Glomerular visceral epithelial cell (primary cell): ENCODE measurements at regions not wholly inside any gene's neighbourhood (a gene's known extent, or its start where the extent isn't known, plus 50 kb on each side); places are given as distances from the start of the nearest gene placed in this dataset.

Experiments used
- DNase-seq: peaks from one replicate; pipeline ENCODE4 v3.0.0-alpha.2; 2016; ENCODE audit errors: extremely low spot score

DNA sequence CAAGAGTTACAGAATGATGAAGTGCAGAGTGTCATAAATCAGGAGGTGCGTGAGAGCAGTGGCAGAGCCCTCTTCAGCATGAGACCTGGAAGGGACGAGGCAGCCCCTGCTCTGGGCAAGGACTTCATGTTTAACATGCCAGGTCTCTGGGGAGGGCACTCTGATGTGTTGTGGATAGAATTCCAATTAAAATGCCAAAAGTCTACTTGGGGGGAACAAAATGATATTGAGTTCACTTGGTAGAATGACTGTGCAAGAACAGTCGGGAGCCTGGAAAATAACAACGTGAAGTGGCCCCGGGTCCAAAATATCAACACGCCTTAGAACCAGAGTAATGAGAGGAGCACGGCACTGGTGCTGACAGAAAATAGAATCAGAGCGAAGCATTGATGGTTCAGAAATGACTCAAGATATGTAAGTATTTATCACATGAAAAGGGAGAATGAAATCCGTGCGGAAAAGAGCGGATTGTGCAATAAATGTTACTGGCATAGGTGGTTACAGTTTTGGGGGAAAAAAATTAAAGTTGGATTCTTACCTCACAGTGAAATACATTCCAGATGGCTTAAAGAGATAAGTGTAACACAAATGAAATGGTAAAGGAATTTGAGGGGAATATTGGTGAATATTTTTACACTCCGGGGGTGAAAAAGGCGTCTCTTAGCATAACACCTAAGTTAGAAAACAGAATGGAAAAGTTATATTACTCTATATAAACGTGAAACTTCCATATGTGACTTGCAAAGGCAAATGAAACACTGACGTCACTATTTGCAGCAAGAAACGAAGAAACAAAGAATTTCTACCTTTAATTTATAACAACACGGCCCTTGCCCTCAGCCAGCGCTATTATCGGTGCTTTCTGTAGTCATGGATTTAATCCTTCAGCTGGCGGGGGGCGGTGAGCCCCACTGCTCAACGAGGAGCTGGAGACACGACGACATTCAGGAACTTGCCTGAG is 159.4 kb upstream of the TWIST2 start:
- DNase-seq, result no peak

DNA sequence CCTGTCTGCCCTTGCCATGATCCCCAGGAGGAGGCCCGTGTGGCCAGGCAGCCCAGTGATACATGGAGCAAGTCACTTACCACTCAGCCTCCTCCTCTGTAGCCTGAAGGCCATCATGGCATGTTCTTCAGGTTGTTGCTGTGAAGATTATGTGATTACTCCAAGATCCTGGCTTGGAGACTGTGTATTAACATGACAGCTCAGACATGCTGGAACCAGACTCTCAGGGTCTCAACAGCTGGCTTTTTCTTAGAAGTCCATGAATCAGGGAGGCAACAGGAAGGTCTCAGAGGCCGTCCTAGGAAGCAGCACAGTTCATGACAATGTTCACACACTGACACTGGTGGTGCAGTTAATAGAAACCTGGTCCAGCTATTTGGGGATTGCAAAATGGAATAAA is 158.6 kb upstream of the TWIST2 start:
- DNase-seq, result no peak

DNA sequence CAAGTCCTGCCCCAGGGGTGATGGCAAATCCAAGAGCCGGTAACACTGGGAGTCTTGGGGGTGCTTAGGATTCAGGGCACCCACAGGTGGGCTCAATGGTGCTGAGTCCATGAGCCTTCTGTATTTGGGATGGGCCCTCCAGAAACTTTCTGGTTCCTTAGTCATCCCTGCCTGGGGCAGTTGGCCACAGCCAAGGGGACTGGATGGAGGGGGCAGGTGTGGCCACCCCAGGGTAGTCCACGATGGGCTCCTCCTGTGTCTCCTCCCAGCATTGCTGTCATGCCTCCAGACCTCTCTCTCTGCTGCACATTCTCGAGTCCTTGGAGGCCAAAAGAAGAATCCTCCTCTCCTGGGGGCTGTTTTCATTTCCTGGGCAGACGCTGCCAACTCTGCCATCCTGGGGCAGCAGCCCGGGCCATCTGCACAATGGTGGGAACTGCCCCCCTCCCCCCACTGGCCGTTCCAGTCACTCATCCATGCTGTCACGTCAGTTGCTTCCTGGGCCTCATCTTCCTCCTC is 158.0 kb upstream of the TWIST2 start:
- no peak for DNase-seq

DNA sequence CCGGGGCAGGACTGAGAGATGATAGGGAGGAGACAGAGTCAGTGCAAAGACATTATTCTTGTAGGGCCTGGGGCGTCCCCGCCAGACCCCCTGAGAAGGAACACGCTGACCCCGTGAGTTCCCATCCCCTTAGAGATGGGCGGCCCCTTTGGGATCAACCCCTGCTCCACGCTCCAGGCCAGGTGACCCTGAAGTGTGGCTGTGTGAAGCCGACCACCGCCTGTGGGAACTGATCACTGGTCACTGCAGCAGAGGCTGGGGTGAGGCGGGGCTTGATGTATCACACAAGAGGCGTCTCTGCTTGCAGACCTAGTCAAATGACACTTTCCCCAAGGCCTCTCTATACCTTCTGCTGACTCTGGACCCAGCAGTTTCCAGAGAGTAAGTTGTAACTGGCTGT is 157.4 kb upstream of the TWIST2 start:
- no peak for DNase-seq

DNA sequence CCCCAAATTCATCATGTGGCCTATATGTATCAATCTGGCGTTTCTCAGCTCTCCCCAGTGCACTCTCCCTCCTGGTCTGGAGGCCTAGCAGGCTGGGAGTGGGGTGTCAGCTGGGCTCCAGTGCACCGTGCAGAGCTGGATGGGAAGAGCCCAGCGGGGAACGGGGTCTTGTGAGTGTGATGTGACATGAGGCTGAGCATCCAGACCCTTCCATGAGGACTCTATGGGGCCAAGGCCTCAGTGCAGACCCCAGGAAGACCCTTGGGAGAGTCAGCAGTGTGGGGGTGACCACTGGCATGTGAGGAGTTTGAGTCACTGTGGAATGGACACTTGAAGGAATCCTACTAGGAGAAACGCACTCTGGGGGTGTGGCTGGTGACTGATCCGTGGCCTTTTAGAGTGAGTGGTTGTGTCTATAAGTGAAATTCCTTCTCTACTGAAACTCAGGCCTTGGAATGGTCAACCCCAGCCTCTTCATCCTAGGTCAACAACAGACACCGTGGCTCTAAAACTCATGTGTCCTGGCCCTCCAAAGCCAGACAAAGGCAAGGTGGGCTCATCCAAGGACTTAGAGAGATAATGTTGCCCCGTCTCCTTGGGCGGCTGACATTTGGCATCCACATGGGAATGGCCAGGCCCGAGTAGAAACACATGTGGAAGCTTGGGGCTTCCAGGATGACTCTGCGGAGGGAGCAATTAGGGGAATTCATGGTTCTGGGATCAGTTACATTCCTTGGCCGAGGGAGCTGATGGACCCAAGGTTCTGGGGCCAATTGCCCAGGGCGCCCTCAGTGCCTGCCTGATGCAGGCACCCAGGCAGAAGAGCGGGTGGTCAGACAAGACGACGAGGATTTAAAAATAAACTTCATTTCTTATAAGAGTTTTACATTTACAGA is 156.0 kb upstream of the TWIST2 start:
- DNase-seq, result no peak

DNA sequence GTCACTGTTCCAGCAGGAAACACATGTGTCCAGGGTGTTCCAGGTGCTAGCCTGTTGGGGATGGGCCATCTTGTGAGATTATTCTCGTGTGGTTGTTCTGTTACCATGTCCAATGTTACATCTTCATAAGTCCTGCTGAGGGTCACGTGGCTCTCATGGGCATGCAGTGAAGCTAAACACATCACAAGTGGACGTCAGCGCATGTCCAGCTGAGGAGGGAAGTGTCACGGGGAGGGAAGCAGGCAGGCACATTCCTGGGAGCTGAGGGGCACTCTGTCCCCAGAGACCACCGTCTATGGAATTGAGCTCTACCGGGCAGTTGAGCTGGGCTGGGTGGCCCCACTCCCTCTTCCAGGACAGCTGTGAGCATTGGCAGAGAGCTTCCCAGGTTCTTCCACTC is 155.3 kb upstream of the TWIST2 start:
- DNase-seq, result no peak

DNA sequence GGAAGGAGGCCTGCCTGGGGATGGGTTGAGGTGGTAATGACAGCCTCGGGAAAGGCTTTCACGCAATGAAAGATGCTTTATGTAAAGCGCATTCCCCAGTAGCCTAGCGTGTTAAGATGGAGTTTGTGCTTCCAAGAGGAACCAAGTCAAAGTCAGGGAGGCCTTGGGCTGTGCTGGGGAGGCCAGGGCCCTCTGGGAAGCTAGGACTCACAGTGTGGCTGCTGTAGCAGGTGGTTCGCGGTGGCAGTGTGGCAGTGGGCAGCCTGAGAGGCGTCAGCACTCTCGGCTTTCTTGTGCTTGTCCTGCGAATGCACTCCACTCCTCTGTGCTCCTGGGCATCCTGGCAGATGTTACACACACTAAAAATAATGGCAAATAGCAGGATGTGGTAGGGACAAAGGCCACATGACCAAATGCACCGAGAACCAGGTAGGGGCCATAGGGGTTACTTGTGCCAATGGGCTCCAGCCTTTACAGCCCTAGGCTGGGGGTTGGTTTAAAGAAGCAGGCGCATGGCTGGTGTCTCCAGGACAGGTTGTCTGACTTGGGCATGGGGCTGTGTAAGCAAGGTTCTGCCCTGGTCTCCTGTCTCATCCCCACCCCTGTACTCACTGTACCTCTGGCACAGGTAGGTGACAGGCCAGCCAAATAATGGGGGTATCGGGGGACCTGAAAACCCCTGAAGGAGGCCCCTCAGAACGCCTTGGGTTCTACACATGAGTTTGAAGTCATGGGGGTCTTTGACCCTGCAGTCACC is 154.4 kb upstream of the TWIST2 start:
- no peak for DNase-seq

DNA sequence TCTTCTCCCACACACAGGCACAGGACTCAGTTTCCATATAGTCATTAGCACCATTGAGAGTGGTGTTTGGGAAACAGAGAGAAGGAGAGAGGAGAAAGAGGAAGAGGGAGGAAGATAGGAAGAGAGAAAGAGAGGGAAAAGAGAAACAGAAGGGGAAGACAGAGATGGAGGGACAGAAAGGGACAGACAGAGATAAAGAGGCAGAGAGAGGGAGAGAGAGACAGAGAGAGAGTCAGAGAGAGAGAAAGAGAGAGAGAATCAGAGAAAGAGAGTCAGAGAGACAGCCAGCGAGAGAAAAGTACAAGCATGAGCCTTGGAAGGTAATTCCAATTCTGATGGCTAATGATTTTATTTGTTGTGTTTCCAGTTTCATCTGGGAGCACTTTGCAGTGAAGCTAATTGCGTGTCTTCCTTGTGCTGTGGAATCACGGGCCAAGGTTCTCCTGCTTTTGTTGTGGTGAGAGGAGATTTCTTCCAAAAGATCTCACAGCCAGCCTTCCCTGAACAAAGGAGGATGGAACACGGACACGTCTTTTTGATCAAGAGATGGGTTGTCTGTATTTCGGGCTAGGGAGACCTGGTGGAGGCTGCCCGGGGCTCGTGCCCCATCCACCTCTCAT is 153.6 kb upstream of the TWIST2 start:
- DNase-seq, result no peak

DNA sequence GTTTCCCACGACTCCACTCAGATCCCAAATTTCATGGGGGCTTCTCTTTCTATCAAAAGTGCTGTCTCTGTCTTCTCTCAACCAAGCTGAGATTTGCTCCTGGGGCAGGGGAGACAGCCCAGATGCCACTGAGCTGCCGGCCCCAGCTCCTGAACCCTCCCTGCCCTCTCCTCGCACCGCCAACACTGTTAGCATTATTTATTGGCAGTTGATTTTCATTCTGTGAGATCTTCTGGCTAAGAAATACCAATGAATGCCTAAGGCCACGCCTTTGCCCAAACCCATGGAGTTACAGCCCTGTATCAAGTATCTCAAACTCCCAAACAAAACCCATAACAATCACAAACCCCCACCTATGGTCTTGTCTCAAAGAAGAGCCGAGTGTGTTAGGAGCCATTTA is 153.0 kb upstream of the TWIST2 start:
- DNase-seq, result no peak

DNA sequence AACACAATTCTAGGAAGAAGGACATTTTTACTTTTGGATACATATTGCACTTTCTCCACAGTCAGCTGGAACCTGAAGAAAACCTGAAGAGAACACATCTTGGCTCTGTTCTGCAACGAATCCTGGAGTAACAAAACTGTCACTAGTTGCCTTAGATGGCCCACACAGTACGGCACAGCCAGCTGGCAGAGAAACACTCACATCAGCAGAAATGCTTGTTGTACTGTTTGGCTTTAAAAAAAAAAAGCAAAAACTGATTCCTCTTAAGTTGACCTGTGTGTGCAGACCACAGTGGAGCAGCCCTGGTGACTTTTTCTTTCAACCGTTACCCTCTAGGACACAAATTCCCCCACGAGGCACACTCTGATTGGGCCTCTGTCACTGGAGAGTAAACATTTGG is 152.3 kb upstream of the TWIST2 start:
- DNase-seq, result no peak

DNA sequence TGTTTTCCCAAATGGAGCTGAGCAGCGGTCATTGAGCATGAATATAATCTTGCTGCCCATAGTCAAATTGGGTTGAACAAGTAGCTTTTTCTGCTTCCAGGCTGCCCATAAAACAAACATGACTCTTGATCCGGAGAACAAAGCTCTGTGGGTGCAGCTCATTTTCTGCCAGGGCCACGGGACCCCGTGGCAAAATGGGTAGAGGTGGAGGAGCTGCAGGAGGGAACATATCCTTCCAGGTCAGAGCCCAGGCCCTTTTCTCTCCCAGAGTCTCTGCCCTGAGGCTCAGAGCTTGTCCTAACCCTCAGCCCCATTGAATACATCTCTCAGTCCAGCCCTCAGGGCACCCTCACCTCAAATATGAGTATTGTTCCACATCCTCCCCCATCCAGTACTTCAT is 151.6 kb upstream of the TWIST2 start:
- no peak for DNase-seq

DNA sequence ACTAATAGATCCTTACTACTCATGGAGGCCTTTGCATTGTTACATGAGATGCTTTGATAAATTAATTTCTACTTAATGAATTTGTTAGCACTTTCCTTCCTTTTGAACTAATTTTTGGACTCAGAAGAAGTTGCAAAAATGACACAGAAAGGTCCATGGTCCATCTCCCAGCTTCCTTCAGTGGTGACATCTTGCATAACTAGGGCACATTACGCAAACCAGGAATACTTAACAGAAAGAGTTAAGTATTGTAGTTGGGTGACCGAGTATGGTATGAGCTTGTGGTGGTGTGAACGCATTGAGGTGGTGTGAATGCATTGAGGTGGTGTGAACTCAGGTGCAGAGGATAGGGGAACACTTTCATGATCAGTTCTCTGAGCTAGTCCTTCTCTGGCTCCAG is 151.1 kb upstream of the TWIST2 start:
- no peak for DNase-seq

DNA sequence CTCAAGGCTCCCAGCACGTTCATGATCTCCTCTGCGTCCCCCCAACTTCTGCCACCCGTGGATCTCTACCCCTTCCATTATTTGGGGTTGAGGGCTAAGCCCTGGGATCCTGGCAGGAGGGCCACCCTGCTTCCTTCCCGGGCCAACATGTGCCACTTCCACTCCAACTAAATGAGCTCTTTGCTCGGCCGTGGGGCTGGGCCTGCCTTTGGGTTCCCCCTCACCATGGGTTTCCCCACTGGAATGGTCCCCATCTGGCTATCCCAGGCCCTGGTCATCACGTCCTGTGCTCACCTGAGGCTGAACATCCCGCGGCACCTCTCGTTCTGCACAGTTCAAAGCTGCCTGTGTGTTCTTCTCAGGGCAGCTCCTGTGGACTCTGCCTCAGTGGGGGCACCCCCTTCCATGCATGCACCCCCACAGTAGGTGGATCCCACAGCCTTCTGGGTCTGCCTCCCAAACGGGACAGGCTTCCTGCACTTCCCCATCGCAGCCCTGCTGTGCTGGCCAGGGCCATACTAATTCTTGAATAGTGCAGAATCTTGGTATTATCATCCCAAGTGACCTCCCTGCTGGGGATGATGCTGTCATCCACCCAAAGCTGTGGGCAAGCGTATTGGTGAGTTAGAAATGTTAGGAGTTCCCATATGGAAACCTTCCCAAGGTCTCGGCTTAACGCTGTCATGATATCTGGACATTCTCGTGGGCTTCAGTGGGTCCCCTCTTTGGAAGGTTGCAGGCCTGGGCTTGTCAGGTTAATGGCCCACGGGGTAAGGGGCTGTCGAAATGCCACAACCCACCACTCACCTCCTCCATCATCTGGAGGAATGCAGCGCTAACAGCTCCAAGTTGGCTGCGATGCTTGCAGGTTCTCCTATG is 150.5 kb upstream of the TWIST2 start:
- DNase-seq, result no peak

DNA sequence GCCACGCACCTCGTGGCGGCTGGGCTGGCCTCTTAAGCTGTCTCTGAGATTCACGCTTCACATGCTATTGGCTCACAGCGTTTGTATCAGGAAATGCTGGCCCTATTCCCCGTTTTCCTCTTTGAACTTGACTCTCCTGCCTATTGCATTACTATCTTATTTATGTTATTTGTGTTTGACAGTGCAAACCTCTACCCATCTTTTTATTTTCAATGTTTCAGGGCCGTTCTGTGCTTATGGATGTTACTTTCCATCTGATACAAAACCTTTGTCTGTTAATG is 149.9 kb upstream of the TWIST2 start:
- no peak for DNase-seq

DNA sequence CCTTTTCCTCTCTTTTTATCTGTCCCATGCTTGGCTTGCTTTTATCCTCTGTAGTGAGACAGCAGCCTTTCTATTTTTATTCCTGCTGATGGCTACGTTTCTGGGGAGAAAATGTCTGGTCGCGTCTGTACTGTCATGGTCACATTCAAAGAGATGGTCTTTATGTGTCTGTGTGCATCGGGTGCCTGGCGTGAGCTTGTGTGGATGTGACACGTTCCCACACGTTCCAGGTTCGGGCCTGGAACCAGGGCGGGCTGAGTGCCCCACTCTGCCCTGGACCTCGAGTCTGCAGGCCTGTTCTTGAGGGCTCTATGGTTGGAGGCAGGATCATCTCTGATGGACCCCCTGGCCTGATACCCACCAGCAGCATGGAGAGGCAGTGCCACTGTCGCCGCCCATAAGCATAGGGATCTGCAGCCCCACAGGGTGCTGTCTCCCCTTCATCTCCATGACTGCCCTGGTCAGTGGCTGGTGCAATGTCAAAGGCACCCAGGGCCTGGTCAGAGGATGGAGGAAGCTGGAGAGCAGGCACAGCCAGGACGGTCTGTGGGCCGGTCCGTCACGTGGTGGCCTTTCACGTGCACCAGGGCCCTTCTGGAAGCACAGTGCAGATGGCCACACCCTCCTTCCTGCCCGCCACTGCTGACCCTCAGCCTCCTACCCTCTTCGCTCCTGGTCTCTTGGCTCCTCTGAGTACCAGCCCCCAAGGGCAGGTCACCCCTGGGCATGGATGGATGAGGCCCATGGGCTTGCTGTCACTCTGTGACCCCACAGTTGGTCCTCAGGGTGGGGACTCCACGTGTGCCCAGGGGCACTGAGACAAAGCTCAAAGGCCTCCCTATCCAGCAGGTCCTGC is 149.2 kb upstream of the TWIST2 start:
- no peak for DNase-seq

DNA sequence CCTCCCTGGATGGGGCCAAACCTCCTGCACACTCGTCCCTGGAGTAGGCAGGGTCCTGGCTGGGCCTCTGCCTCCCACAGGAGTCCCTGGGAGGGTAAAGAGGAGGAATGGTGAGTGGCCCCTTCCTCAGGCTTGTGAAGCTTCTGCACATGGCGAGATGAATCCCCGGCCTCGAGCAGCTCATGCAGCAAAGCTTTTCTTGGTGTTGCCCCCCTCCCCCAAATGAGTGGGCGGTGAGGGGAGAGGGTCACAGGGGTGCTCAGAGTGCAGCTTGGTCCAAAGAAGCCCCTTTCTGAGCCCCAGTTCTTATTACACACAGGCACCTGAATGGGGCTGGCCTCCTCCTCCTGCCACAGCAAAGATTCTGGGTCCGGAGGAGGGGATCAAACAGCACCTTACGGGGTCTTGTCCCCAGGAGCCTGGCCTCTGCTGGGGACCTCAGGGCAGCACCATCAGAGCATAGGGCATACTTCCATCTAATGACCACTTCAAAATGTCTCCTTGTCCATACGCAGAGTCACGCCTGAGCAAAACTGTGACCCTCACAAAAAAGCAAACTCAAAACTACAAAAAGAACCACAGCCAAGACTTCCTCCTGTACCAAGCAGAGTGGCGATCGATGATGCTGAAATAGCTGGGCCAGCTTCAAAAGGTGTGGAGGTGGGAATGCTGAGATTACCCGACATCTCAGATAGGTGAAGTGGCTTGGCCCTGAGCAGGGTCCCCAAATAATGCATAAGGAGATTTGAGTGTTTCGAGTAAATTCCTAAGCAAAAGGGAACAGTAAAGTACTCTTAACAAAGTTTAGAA is 148.4 kb upstream of the TWIST2 start:
- no peak for DNase-seq

DNA sequence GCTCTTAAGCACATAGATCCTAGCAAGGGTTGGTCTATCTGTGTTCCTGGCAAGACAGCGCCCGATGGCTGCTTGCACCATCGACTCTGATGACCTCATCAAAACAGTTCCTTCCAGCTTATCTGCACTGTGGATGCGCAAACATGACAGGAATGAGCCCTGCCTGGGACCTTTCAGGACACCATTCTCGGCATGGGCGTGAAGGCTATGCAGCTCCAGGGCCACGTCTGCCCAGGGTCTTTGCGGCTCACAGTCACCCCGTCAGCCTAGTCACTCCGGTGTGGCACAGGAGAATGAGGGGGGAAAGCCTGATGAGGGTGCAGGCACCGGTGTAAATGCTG is 147.8 kb upstream of the TWIST2 start:
- no peak for DNase-seq

DNA sequence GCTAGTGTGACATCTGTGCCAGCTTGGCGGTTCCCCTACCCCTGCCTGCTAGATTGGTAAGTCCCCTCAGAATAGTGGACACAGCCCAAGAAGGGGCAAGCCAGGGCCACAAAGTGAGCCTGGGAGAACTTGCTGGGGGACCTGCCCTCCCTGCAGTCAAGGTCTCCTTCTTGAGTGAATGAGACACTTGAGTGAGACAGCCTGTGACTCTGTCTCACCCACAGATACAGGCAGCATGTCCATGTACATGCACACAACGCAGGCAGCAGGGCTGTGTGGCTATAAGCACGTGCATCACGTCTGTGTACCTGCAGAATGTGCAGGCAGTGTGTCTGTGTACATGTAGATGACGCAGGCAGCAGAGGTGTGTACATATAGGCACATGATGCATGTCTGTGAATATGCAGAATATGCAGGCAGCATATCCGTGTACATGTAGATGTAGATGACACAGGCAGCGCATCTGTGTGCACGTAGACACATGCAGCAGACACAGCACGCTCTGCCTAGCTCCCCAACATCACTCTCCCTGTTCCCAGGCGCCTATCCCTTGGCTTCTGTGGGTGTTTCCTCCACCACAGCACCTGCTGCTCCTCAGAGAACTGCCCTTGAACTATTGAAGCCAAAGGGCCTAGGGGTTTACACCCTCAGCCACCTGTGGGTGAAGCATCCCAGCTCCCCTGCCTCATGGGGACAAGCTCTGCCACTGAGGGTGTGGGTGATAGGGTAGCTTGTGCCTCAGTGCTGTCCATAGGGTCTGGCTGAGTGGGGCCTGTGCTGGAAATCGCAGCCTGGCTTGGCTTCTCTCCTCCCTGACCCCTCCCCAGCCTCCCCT is 147.2 kb upstream of the TWIST2 start:
- no peak for DNase-seq
